ENCODE measurements at regions not wholly inside any gene's neighbourhood (a gene's known extent, or its start where the extent isn't known, plus 50 kb on each side); places are given as distances from the start of the nearest gene placed in this dataset.

DNA sequence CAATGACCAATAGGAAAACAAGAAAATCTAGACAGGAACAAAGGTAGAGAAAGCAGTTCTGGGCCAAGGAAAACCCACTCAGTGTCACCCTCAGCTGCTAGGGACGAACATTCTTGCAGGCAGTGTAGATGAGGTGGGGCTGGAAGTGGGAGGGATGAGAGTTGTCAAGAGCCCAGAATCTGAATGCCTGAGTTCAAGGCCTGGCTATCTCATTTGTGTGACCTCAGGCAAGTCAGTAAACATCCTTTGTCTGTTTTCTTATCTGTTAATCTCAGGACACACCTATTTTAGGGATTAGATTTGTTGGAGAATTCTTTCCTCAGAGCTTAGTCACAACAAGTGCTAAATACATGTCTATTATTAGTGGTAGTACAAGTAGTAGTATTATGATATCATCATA is 50.9 kb upstream of the KIF16B start:
- H3K4me1 ChIP-seq (ENCODE audit: insufficient read depth, low read length) = no peaks in the 10 kb centered on the region
- no peak for TF ChIP-seq EZH2 (IDR thresholded peaks at IDR 0.05; ENCODE audit: borderline replicate concordance, low read depth, low read length, severe bottlenecking)
- TF ChIP-seq, protein P1, sequence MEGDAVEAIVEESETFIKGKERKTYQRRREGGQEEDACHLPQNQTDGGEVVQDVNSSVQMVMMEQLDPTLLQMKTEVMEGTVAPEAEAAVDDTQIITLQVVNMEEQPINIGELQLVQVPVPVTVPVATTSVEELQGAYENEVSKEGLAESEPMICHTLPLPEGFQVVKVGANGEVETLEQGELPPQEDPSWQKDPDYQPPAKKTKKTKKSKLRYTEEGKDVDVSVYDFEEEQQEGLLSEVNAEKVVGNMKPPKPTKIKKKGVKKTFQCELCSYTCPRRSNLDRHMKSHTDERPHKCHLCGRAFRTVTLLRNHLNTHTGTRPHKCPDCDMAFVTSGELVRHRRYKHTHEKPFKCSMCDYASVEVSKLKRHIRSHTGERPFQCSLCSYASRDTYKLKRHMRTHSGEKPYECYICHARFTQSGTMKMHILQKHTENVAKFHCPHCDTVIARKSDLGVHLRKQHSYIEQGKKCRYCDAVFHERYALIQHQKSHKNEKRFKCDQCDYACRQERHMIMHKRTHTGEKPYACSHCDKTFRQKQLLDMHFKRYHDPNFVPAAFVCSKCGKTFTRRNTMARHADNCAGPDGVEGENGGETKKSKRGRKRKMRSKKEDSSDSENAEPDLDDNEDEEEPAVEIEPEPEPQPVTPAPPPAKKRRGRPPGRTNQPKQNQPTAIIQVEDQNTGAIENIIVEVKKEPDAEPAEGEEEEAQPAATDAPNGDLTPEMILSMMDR (IDR thresholded peaks at IDR 0.05; ENCODE audit: borderline replicate concordance, extremely low read depth, low read length, poor library complexity, severe bottlenecking) = no peak
- no peaks in the 10 kb centered on the region for H4K20me1 ChIP-seq (ENCODE audit: insufficient read depth, low read length)
- H3K4me2 ChIP-seq (ENCODE audit: insufficient read depth, low read length) = no peak overlapping the region
- H3K9me3 ChIP-seq (ENCODE audit: insufficient read depth, low read length, severe bottlenecking) = no peaks in the 10 kb centered on the region
- H3K9ac ChIP-seq (ENCODE audit: low read depth, low read length) = no peak overlapping the region
- no peak overlapping the region for H3K27ac ChIP-seq (ENCODE audit: low read length)
- H3K36me3 ChIP-seq (ENCODE audit: insufficient read depth, low read length) = no peaks in the 10 kb centered on the region
- no peak overlapping the region for H3K4me3 ChIP-seq (ENCODE audit: low read depth in 1 of 2, low read length in 2 of 2)
- ATAC-seq (ENCODE audit: insufficient read depth, low read depth) (no peak), DNase-seq (no peak)
- H3K79me2 ChIP-seq (ENCODE audit: insufficient read depth, low read length) = no peaks in the 10 kb centered on the region
- H3K27me3 ChIP-seq (ENCODE audit: insufficient read depth, low read length, poor library complexity) = no peaks in the 10 kb centered on the region
- no peak overlapping the region for H2AFZ ChIP-seq (ENCODE audit: low read depth, low read length)
